Stimulated activated CD4-positive, alpha-beta T cell treated with anti-CD3 and anti-CD28 coated beads, TNF-alpha, amount 100 ng/mL, for 4 hours (primary cell): ENCODE measurements at regions not wholly inside any gene's neighbourhood (a gene's known extent, or its start where the extent isn't known, plus 50 kb on each side); places are given as distances from the start of the nearest gene placed in this dataset.
"Not testable (repeated sequence)": the region's sequence is repeated elsewhere in the genome, so short reads cannot be mapped to it uniquely, and the experiment has no call there.

Source experiments
- DNase-seq, 3 experiments: peaks; one replicate each; pipeline ENCODE4 v3.0.0-alpha.2; 2020; ENCODE audit warnings: low read depth in 3 of 3

DNA sequence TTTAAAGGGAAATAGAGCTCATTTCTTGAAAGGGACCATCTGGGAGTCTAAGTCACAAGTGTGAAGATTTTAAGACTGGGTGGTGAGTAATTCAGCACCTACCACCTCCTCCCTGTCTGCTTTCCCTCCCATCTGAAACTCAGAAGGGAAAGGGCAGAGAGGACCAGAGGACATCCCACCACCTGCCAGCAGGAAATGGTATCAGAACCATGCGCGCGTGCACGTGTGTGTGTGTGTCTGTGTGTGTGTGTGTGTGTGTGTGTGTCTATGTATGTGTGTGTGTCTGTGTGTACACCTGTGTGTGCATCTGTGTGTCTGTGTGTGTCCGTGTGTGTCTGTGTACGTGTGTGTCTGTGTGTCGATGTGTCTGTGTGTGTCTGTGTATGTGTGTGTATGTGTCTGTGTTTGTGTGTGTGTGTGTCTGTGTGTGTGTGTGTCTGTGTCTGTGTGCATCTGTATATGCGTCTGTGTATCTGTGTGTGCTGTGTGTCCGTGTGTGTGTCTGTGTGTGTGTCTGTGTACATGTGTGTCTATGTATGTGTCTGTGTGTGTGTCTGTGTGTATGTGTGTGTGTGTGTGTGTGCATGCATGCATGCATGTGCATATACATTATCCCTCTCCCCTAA lies 76.8 kb downstream of the ZFP36L2 start:
- no peak for DNase-seq

DNA sequence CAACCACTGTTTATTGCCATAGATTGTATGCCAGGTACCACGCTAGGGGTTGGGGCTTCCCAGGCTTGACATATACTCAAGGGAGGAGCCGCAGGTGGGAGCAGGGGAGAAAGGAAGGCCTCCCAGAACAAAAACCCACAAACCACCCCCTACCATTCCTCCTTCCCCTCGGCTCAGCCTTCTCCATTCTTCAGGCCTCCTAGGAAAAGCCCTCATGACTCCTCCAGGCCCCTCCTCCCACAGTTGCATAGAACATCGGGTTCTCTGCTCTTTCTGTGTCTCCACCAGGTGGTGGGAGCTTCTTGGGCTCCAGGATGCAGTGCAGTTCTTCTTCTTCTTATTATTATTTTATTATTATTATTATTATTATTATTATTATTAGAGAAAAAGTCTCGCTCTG lies 80.3 kb downstream of the ZFP36L2 start:
- no peak for DNase-seq

DNA sequence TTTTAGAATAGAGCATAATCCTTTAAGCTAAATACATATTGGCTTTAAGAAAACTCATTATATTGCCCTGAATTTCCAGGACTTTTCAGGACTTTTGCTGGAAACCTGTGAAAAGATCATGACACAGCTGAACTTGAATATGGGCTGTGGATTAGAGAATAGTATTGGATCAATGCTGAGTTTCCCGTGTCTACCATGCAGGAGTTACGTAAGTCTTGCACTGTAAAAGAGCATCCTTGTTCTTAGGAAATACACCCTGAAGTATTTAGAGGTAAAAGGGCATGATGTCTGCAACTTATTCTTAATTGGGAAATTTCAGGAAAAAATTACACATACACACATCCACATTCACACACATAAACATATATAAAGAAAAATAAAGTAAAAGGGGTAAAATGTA lies 82.1 kb downstream of the ZFP36L2 start:
- no peak for DNase-seq

DNA sequence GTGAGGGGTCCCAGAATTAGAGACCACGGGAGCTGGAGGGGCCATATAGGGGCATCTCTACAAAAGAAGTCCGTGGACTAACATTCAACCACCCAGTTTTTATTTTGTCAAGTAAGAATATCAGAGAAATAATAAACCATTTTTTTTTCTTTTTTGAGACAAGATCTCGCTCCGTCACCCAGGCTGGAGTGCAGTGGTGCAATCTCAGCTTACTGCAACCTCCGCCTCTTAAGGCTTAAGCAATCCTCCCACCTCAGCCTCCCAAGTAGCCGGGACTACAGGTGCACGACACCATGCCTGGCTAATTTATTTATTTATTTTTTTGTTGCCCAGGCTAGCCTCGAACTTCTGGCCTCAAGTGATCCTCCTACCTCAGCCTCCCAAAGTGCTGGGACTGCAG lies 82.7 kb downstream of the ZFP36L2 start:
- no peak for DNase-seq

DNA sequence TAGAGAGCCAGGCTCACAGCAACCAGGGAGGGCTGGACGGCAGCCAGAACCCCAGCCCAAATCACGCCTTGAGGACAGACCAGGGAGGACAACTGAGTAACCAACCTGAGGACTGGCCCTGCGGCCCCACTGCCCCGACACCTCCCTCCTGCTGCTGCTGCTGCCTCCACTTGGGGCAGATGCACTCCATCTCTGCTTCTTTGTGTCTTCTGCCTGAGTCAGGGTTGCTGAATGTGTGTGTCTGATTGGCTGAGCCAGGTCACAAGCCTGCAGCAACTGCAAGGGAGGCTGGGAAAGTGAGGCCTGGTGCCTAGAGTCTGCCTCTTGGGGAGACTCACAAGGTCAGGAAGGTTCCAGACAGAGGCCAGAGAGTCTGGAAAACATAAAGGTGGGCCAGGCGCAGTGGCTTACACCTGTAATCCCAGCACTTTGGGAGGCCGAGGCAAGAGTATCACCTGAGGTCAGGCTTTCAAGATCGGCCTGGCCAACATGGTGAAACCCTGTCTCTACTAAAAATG lies 83.4 kb downstream of the ZFP36L2 start:
- DNase-seq: no peak

DNA sequence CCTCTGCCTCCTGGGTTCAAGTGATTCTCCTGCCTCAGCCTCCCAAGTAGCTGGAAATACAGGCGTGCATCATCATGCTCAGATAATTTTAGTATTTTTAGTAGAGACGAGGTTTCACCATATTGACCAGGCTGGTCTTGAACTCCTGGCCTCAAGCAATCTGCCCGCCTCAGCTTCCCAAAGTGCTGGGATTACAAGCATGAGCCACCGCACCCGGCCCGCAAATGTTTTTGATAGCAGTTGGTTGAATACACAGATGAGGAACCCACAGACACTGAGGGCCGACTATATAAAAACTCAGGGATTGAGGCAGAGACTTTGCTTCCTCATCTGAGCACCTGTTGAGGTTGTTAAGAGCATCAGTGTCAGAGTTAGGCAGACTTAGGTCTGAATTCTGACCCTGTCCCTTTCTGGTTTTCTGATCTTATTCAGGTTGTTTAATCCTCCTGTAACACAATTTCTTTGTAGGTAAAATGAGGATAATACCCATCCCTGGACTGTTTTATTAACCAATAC lies 84.7 kb downstream of the ZFP36L2 start:
- not testable (repeated sequence) for DNase-seq

DNA sequence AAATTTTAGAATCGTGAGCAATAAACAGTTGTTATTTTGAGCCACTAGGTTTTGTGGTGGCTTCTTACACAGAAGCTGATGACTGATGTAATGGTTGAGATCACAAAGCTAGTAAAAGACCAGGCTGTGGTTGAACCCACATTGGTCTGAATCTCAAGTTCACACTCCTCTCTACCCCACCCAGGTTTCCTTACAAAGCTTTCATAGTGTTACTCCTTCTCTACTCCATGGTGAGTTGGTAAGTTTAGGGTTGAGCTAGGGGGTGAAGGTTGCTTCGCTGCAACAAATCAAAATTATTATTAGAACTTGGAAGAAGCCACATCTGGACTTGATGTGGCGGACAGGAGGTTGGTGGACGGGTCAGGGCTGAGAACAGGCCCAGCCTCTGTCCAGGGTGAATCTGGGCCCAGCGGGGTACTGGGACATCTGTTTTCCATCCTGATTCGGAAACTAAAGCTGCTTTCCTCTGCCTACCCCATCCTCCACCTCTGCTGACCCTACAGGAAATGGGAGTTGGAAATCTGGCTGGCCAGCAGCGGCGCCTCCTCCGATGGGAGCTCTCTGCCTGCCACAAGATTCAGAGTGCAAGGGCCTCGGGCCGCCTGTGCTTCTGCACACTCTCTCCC lies 86.3 kb downstream of the ZFP36L2 start:
- no peak for DNase-seq

DNA sequence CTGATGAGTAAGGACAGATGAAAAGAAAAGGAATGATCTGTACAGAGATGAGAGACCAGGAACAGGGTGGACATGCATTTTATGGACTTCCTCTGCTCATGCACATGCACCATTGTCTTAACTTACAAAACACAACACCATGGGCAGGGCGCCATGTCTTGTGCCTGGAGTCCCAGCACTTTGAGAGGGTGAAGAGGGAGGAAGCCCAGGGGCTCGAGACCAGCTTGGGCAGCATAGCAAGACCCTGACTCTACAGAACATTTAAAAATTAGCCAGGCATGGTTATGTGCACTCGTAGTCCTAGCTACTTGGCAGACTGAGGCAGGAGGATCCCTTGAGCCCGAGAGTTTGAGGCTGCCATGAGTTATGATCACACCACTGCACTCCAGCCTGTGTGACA lies 86.9 kb downstream of the ZFP36L2 start:
- no peak for DNase-seq

DNA sequence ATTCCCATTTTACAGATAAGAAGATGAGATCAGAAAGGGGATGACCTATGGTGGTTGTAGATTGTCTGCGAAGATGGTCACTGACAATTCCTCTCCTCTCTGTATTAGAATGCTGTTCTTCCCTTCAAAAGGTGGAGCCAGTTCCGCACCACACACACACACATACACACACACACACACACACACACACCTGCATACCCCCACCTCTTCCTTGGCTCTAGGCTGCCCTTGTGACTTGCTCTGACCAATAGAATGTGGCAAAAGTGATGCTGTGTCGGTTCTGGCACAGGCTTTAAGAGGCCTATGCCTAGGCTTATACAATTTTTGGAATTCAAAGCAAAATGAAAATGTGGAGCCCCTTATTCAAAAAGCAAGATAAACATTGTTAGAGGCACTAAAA lies 88.0 kb downstream of the ZFP36L2 start:
- no peak for DNase-seq

DNA sequence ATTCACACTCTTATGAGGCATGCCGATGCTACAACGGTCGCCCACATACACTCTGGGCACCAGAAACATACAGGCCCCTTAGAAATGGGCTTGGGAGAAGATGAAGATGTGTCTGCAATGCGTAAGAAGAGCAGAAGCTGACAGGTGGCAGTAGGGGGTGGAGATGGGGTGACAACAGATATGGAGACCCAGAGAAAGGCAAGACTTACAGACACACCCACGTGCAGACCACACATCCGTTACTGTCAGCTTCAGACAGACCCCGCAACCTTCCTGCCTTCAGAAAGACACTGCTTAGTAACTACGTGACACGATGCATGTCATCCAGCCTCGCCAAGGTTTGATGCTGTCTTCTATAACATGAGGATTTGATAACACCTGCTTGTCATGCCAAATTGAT lies 89.5 kb downstream of the ZFP36L2 start:
- peak in 2 of 3 experiments; percentile 59 to 72 for DNase-seq

DNA sequence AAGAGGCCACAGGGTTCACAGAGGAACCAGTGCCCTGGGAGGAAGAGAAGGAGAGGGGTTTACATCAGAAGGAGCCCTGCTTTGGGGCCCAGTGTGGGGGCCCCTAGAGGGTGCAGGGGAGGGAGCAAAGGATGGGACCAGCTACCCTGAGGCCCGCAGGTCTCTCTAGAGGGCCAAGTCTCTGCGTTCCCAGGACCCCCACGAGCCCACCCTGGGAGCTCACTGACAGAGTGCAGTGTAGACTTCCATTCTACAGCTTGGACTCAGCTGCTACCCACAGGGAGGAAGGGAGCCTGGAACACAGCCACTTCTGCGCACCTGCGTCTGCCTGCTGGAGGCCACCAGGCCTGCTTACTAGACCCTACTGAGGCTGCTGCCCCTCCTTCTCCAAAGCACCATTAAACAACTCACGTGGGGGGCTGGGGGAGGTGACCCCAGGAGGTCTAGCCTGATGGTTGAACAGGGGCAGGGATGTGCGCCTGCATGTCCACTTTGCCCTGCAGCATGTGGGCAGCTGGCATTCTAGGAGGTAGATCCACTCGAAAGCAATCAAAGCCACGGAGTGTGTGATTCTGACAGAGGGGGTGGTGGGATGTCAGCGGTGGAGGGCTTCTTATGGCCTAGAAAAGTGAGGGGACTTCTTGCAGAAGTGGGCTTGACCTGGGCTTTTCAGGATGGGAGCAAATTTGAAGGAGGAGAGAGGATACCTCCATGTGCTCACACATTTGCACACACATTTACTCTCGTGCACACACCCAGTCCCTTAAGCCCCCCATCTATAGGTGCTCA lies 90.2 kb downstream of the ZFP36L2 start:
- no peak for DNase-seq

DNA sequence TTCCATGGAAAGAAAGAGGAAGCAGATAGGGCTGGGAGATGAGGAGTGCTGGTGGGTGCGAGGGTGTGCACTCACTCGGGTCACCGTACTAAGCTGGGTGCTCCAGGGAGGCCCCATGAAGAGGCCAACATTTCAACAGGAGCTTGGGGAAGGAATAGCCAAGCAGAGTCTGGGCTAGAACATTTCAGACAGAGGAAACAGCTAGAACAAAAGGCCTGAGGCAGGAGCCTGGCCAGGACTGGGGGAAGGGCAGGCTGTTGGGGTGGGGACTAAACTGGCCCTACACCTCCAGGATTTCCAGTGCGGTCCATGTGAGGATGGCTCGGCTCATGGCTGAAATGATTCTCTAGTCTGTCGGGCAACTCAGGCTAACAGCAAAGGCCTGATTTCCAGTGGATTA lies 90.8 kb downstream of the ZFP36L2 start:
- no peak for DNase-seq

DNA sequence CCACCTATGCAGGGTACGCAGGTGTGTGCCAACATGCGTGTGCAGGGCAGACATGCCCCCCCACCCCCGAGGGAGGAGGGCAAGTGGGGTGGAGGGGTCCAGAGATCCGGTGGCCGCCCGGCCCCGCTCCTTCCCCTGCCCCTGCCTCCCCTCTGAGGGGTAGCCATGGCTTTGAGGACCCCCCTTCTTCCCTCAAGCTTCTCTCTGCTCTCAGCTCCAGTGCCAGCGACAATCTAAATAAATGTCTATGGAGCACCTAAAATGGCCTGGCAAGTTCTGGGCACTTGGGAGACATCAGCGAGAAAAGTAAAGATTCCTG lies 91.9 kb downstream of the ZFP36L2 start:
- no peak for DNase-seq

DNA sequence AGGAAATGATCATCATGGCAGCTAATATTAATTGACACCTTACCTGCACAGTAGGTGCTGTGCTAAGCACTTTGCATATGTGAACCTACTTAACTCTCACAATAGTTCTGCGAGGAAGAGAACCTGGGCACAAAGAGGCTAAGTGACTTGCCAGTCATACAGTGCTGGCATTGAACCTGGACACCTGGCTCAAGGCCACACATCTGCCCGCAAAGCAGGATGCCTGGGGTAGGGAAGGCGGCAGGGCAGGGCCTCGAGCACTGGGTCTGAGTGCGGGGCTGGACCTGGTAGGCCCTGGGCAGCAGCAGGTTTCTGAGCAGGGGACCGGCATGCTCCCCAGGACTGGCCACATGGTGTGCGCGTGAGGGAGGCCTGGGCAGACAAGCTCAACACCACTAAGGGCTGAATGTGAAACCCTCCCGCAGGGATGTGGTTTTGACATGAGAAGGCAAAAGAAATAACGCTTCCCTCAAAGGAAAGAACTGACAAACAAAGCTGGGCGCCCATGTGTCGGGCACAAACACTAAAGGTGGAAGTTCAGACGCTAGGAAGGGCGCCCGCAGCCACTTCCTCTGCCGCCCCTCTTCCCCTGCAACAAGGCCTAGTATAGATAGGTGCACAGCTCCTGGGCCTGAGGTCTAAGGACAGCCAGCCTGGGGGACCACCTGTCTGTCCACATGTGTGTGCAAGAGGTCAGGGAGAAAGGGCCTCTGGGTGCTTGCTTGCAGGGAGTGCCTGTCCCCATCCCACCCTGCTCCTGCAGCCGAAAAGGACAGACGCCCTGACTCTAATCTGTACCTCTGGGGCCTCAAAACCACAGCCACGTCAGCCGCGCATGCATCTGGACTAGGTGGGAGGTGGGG lies 92.5 kb downstream of the ZFP36L2 start:
- peak in 2 of 3 experiments; percentile 42 to 48 for DNase-seq

DNA sequence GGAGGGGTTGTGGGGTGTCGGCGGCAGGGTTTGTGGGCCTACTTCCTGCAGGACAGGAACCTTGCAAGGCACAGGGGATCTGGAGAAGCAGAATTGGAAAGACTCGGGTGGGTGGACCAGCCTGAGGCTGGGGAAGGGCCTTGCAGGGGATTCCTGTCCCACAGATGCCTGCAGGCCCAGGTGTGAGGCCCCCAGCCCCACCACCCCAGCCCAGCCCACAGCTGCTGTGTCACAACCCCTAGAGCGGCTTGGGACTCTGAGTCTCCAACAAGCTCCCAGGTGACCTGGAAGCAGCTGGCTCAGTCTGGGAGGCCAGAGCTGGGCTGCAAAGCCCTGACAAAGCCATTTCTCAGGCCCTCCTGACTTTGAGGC lies 93.1 kb downstream of the ZFP36L2 start:
- no peak for DNase-seq

DNA sequence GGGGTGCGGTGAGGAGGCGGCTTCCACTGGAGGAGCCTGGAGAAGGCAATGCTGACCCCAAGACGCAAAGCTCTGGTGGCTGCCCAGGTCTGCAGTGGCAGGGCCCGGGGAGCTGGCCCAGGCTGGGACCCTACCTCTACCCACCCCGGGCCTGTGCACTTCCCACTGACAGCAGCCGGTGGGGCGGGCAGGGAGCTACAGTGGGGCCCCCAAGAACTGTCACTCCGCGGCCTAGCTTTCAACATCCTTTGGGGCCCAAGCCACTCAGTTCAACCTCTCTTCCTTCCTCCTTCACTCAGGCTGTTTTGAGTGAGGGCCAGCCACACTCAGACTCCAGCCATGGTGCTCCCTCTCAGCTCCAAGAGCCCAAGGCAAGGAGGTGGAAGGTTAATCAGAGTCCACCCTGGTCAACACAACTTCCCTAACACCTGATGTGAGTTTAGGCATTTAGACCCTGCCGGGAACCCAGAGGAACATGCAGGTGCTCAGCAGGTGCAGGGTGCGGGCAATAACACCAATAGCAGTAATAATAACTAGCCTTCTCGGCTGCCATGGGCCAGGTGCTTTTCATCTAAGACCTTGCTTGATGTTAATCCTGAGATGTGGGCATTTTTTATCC lies 93.6 kb downstream of the ZFP36L2 start:
- DNase-seq: no peak

DNA sequence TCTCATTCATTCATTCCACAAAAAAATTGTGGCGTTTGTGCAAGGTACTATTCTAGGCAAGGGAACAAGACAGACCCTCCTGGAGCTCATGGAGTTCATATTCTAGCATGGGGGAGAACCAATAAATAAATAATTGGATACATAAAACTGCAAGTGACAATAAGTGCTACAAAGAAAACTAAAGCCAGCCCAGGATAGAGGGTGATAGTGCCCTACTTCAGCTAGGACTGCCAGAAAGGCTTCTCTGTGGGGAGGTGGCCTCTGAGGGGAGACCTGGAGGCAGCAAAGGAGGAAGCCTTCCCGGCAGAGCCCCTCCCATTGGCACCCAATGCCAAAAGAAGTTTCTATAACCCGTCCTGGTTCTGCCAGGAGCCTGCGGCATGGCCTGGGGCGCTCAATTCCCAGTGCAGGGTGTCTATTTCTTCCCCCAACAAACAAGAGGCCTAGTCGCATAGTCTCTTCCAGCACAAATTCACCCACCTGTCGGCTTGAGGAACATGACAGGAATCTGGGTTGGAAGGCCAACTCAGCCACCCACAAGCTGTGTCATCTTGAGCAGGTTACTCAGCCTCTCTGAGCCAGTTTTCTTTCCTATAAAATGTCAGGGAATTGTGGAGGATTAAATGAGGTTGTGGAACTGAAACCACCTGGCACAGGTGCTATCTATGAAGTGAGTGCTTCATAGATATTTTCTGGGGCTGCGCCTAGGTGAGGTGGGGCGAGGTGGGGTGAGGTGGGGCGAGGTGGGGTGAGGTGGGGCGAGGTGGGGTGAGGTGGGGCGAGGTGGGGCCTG lies 94.3 kb downstream of the ZFP36L2 start:
- no peak for DNase-seq

DNA sequence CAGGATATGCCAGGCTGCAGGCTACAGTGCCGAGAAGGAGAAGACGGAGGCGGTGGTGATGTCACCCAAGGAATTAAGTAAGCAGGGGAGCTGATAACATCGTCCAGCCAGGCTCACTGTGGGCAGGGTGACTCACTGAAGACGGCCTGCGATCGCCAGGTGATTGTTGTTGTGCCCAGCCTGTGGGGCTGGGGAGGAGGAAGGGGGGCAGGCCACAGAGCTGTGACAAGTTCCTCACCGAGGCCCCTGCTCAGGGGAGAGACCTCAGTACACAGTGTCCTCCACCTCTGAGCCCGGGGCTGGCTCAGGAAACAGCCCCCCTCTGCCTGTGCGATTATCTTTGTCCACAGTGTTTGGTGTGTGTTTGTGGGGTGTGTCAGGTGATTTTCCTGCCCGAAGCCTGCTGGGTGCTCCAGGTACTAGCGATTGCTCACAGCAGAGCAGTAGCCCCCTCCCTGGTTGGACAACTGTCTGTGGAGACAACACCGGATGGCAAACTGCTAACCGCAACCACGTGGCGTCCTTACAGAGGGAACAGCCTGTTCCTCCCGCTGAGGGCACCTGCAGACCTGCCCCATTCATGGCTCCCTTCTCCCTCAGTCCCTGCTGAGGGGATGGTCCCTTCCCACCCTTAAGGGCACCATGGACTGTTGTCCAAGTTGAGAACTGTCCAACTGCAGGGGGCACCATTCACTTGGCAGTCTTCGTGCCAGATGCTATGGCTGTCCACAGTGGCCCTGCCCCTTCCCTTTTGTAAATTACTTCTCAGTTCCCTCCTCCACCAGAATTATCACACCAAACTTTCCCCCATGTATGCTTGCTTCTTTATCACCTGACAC lies 95.1 kb downstream of the ZFP36L2 start:
- DNase-seq: peak in 2 of 3 experiments; percentile 36 to 52

DNA sequence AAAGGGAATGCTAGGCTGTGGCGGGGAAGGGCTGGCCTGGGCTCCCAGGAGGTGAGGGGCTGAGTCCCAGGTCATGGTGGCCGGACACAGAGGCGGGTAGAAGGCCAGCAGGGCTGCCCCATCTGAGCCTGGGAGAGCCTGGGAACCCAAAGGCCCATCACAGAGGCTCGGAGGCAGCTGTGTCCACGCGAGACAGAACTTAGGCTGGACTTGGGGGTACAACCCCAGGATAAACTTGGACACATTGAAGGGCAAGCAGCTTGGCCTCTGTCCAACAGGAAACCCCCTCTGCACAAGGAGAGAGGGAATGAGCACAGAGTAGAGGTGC lies 95.9 kb downstream of the ZFP36L2 start:
- no peak for DNase-seq
